Thoracic aorta (tissue), 2 donors: ENCODE measurements at regions not wholly inside any gene's neighbourhood (a gene's known extent, or its start where the extent isn't known, plus 50 kb on each side); places are given as distances from the start of the nearest gene placed in this dataset.

ENCODE experiments used
- ATAC-seq: fragments of 150-250 bp; one replicate; pipeline ENCODE4 v1.8.0; 2017; ENCODE audit warnings: low read depth; ENCODE audit not compliant: insufficient number of reproducible peaks, low FRiP score
- DNase-seq: peaks from one replicate; pipeline ENCODE4 v3.0.0-alpha.2; 2020; ENCODE audit warnings: low spot score
- H3K27ac ChIP-seq, 2 donors: fragments of 200-600 bp; sonication (generic); 1 replicate in 1 of 2; 2 replicates in 1 of 2; pipeline ENCODE4 v1.5.1; 2016; ENCODE audit warnings: mild to moderate bottlenecking in 2 of 2, moderate library complexity in 2 of 2
- H3K27me3 ChIP-seq: fragments of 200-600 bp; sonication (generic); replicated peaks from 2 replicates; pipeline ENCODE4 v1.6.0; 2016; ENCODE audit warnings: mild to moderate bottlenecking; ENCODE audit not compliant: insufficient read depth
- H3K36me3 ChIP-seq: fragments of 200-600 bp; sonication (generic); one replicate; pipeline ENCODE4 v1.5.1; 2016
- H3K4me1 ChIP-seq, 2 donors: fragments of 200-600 bp; sonication (generic); 1 replicate in 1 of 2; 2 replicates in 1 of 2; pipeline versions ENCODE4 v1.5.1 to v1.6.0; 2016; ENCODE audit warnings: low read depth in 2 of 2, mild to moderate bottlenecking in 1 of 2; ENCODE audit not compliant: control insufficient read depth in 1 of 2
- H3K4me3 ChIP-seq: fragments of 200-600 bp; sonication (generic); 2 replicates; pipeline ENCODE4 v1.5.1; 2016; ENCODE audit warnings: mild to moderate bottlenecking
- H3K9me3 ChIP-seq: fragments of 200-600 bp; sonication (generic); 2 replicates; pipeline ENCODE4 v1.5.1; 2016
- TF ChIP-seq, protein P1 (sequence below): fragments of 200-600 bp; sonication (generic); IDR thresholded peaks from one replicate; pipeline ENCODE4 v1.5.1; 2019; ENCODE audit warnings: antibody characterized with exemption

DNA sequence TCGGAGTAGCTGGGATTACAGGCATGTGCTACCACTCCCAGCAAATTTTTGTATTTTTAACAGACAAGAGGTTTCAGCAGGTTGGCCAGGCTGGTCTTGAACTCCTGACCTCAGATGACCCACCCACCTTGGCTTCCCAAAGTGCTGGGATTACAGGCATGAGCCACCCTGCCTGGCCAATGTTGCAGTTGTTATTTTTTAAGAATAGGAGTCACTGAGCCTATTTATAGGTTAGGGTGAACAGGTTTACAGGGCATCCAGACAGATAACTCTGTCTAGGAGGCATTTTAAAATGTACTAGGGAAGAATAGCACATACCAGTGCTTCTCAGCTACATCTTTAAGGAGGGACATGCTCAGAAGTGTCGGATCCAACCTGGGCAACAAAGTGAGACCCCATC is 60.1 kb upstream of the BNC2 start:
- DNase-seq (no peak), ATAC-seq (no peak)
- Histone ChIP-seq H3K36me3 (no peaks in the 10 kb centered on the region), H3K27ac (no peak overlapping the region), H3K9me3 (no peaks in the 10 kb centered on the region), H3K4me1 (no peaks in the 10 kb centered on the region), H3K27me3 (no peaks in the 10 kb centered on the region), H3K4me3 (no peak overlapping the region)
- TF ChIP-seq, protein P1, sequence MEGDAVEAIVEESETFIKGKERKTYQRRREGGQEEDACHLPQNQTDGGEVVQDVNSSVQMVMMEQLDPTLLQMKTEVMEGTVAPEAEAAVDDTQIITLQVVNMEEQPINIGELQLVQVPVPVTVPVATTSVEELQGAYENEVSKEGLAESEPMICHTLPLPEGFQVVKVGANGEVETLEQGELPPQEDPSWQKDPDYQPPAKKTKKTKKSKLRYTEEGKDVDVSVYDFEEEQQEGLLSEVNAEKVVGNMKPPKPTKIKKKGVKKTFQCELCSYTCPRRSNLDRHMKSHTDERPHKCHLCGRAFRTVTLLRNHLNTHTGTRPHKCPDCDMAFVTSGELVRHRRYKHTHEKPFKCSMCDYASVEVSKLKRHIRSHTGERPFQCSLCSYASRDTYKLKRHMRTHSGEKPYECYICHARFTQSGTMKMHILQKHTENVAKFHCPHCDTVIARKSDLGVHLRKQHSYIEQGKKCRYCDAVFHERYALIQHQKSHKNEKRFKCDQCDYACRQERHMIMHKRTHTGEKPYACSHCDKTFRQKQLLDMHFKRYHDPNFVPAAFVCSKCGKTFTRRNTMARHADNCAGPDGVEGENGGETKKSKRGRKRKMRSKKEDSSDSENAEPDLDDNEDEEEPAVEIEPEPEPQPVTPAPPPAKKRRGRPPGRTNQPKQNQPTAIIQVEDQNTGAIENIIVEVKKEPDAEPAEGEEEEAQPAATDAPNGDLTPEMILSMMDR = no peak

DNA sequence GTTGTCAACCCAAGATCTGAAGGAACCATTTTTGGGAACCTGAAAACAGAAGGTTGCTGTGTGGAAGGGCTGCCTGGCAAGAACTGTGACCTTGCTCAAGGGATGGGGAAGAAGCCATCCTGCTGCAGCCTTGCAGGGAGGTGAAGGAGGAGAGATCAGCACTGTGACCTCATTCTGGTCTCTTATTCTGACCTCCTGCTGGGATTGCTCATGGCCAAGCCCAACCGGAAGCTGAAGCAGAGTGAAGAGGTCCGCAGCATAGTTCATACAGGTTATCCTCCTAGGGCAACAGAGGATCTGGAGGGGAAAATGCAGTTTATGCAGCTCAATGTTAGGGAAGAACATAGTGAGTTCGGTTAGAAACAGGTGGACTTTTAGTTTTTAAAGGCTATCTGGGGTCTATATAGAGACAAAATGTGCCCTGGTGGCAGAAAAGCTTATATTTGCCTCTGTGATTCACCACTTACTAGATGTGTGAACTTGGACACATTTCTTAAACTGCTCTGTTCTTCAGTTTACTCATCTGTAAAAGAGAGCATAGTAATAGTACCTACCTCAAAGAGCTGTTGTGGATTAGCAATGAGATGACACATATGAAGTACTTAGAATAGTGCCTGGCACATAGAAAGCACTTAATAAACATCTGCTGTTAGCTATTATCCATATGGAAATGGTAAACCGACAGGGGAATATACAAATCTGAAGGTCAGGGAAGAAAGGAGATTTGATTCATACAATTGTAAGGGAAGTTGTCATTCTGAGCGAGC is 57.9 kb upstream of the BNC2 start:
- no peak for ATAC-seq
- Histone ChIP-seq H3K4me3 (no peak overlapping the region), H3K4me1 (no peaks in the 10 kb centered on the region), H3K27ac (no peak overlapping the region), H3K36me3 (no peaks in the 10 kb centered on the region), H3K27me3 (no peaks in the 10 kb centered on the region), H3K9me3 (no peaks in the 10 kb centered on the region)
- TF ChIP-seq, protein P1 = no peak
- DNase-seq = no peak

DNA sequence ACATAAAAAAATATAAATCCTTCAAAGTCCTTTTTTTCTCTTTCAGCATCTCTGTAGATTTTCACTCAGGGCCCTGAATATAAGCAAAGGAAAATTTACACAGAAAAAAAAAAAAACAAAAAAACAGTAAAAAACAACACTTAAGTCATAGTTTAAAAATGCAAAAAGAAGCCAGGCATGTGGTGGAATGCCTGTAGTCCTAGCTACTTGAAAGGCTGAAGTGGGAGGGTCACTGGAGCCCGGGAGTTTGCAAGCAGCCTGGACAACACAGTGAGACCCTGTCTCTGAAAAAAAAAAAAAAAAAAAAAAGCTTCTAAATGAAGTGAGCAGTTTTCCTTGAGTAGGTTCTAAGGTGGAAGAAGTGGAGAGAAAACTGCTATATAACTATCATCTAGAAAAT is 55.0 kb upstream of the BNC2 start:
- Histone ChIP-seq H3K27me3 (no peaks in the 10 kb centered on the region), H3K4me1 (no peaks in the 10 kb centered on the region), H3K9me3 (no peaks in the 10 kb centered on the region), H3K4me3 (no peak overlapping the region), H3K36me3 (no peaks in the 10 kb centered on the region), H3K27ac (no peak overlapping the region)
- TF ChIP-seq, protein P1 = no peak
- ATAC-seq (no peak), DNase-seq (no peak)

DNA sequence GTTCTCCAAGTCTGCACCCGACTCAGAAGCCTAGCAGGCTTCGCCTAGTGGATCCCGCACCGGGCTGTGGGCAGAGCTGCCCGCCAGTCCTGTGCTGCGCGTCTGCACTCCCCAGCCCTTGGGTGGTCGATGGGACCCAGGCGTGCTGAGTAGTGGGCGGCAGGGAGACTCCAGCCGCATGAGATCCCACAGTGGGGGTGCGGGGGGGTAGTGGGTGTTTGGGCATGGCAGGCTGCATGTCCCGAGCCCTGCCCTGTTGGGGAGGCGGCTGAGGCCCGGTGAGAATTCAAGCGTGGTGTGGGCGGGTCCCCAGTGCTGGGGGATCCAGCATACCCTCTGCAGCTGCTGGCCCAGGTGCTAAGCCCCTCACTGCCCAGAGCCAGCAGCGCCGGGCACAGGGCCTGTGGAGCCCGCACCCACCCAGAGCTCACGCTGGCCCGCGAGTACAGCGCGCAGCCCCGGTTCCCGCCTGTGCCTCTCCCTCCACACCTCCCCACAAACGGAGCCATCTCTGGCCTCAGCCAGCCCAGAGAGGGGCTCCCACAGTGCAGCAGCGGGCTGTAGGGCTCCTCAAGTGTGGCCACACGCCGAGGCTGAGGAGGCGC is 53.9 kb upstream of the BNC2 start:
- Histone ChIP-seq H3K9me3 (no peaks in the 10 kb centered on the region), H3K36me3 (no peaks in the 10 kb centered on the region), H3K4me1 (no peaks in the 10 kb centered on the region), H3K27me3 (no peaks in the 10 kb centered on the region), H3K4me3 (no peak overlapping the region), H3K27ac (no peak overlapping the region)
- TF ChIP-seq, protein P1 = no peak
- DNase-seq (no peak), ATAC-seq (no peak)

DNA sequence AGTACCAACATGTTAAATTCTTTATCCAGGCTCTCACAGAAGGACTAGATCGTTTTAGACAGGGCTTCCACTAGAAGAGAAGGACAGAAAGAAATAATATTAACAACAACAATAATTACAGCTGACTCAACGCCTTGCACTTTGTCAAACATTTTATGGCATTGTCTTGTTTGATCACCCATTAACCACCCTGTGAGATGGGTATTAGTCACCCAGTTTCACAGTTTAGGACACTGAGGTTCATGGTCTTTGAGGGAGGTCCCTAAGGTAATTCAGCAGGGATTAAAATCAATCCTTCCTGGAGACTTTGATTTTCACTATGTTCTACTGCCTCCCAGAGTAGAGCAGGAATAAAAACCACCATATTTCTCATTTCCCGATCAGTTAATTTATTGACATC is 51.4 kb upstream of the BNC2 start:
- H3K9me3 ChIP-seq = no peaks in the 10 kb centered on the region
- no peak overlapping the region for H3K27ac ChIP-seq
- H3K4me3 ChIP-seq = no peak overlapping the region
- no peaks in the 10 kb centered on the region for H3K4me1 ChIP-seq
- TF ChIP-seq, protein P1 = no peak
- no peaks in the 10 kb centered on the region for H3K27me3 ChIP-seq
- ATAC-seq (no peak), DNase-seq (no peak)
- no peaks in the 10 kb centered on the region for H3K36me3 ChIP-seq
